Neural progenitor cell (in vitro differentiated cells): ENCODE measurements at regions not wholly inside any gene's neighbourhood (a gene's known extent, or its start where the extent isn't known, plus 50 kb on each side); places are given as distances from the start of the nearest gene placed in this dataset.

Experiments used
- DNase-seq: peaks from one replicate; pipeline ENCODE4 v3.0.0-alpha.2; 2016; ENCODE audit warnings: low spot score
- H2AFZ ChIP-seq: fragments of 200-600 bp; sonication (generic); replicated peaks from 2 replicates; pipeline ENCODE4 v1.6.1; 2016; ENCODE audit warnings: antibody characterized with exemption
- H3F3A ChIP-seq: fragments of 200-600 bp; sonication (generic); 2 replicates; pipeline ENCODE4 v1.6.1; 2016; ENCODE audit warnings: antibody characterized with exemption, low read depth
- H3K27ac ChIP-seq: fragments of 200-600 bp; sonication (generic); 2 replicates; pipeline ENCODE4 v1.5.1; 2016; ENCODE audit warnings: mild to moderate bottlenecking
- H3K27me3 ChIP-seq: fragments of 200-600 bp; sonication (generic); 2 replicates; pipeline ENCODE4 v1.6.1; 2016; ENCODE audit warnings: mild to moderate bottlenecking, moderate library complexity
- H3K36me3 ChIP-seq: fragments of 200-600 bp; sonication (generic); 2 replicates; pipeline ENCODE4 v1.5.1; 2016
- H3K4me1 ChIP-seq: fragments of 200-600 bp; sonication (generic); 2 replicates; pipeline ENCODE4 v1.6.1; 2016; ENCODE audit warnings: mixed run types
- H3K4me2 ChIP-seq: fragments of 200-600 bp; sonication (generic); 2 replicates; pipeline ENCODE4 v1.6.1; 2016
- H3K4me3 ChIP-seq: fragments of 200-600 bp; sonication (generic); 2 replicates; pipeline ENCODE4 v1.5.1; 2016
- H3K79me2 ChIP-seq: fragments of 200-600 bp; sonication (generic); 2 replicates; pipeline ENCODE4 v1.6.1; 2016; ENCODE audit warnings: low read depth
- H3K9ac ChIP-seq: fragments of 200-600 bp; sonication (generic); 2 replicates; pipeline ENCODE4 v1.6.1; 2016
- H3K9me3 ChIP-seq: fragments of 200-600 bp; sonication (generic); 2 replicates; pipeline ENCODE4 v1.5.1; 2016; ENCODE audit warnings: low read depth
- H4K20me1 ChIP-seq: fragments of 200-600 bp; sonication (generic); 2 replicates; pipeline ENCODE4 v1.6.1; 2016; ENCODE audit warnings: low read depth
- H3K27ac Mint-ChIP-seq: 3 replicates; pipeline ENCODE4 v1.8.0; 2021; ENCODE audit warnings: mixed read lengths
- H3K27me3 Mint-ChIP-seq: 2 replicates; pipeline ENCODE4 v1.8.0; 2022; ENCODE audit warnings: low read depth, mild to moderate bottlenecking, inconsistent platforms, moderate library complexity, mixed read lengths; ENCODE audit not compliant: insufficient read depth
- H3K36me3 Mint-ChIP-seq: 3 replicates; pipeline ENCODE4 v1.8.0; 2021; ENCODE audit warnings: mixed read lengths
- H3K4me1 Mint-ChIP-seq: 3 replicates; pipeline ENCODE4 v1.8.0; 2021; ENCODE audit warnings: mixed read lengths
- H3K4me3 Mint-ChIP-seq: 3 replicates; pipeline ENCODE4 v1.8.0; 2021; ENCODE audit warnings: mild to moderate bottlenecking, moderate library complexity, mixed read lengths
- H3K9me3 Mint-ChIP-seq: 3 replicates; pipeline ENCODE4 v1.8.0; 2020; ENCODE audit warnings: mixed read lengths
- EZH2 ChIP-seq: fragments of 200-600 bp; sonication (generic); IDR thresholded peaks from 2 replicates; pipeline ENCODE4 v1.6.1; 2017; ENCODE audit warnings: antibody characterized with exemption, mild to moderate bottlenecking, moderate library complexity
- EZH2phosphoT487 ChIP-seq: fragments of 200-600 bp; sonication (generic); IDR thresholded peaks from 2 replicates; pipeline ENCODE4 v1.6.1; 2017; ENCODE audit warnings: antibody characterized with exemption
- TF ChIP-seq, protein P1 (sequence below): fragments of 200-600 bp; sonication (generic); IDR thresholded peaks from 2 replicates; pipeline ENCODE4 v1.5.1; 2017; ENCODE audit warnings: antibody characterized with exemption, mild to moderate bottlenecking

- Histone ChIP-seq H3K9ac (no peak overlapping the region), H3K79me2 (no peaks in the 10 kb centered on the region), H3K27me3 (no peaks in the 10 kb centered on the region), H3K9me3 (peaks cover 3% of the 10 kb centered on the region), H3K4me3 (no peak overlapping the region), H3K36me3 (no peaks in the 10 kb centered on the region), H4K20me1 (no peaks in the 10 kb centered on the region), H3K4me2 (no peak overlapping the region), H3F3A (no peaks in the 10 kb centered on the region), H2AFZ (no peak overlapping the region), H3K4me1 (no peaks in the 10 kb centered on the region), H3K27ac (no peak overlapping the region)
- H3K27me3 Mint-ChIP-seq = peaks cover 2% of the 10 kb centered on the region
- H3K9me3 Mint-ChIP-seq = no peaks in the 10 kb centered on the region
- H3K4me1 Mint-ChIP-seq = peaks cover 17% of the 10 kb centered on the region
- no peak for DNase-seq
- H3K4me3 Mint-ChIP-seq = no peak overlapping the region
- H3K27ac Mint-ChIP-seq = no peak overlapping the region
- H3K36me3 Mint-ChIP-seq = no peaks in the 10 kb centered on the region
- TF ChIP-seq, protein P1, sequence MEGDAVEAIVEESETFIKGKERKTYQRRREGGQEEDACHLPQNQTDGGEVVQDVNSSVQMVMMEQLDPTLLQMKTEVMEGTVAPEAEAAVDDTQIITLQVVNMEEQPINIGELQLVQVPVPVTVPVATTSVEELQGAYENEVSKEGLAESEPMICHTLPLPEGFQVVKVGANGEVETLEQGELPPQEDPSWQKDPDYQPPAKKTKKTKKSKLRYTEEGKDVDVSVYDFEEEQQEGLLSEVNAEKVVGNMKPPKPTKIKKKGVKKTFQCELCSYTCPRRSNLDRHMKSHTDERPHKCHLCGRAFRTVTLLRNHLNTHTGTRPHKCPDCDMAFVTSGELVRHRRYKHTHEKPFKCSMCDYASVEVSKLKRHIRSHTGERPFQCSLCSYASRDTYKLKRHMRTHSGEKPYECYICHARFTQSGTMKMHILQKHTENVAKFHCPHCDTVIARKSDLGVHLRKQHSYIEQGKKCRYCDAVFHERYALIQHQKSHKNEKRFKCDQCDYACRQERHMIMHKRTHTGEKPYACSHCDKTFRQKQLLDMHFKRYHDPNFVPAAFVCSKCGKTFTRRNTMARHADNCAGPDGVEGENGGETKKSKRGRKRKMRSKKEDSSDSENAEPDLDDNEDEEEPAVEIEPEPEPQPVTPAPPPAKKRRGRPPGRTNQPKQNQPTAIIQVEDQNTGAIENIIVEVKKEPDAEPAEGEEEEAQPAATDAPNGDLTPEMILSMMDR = no peak
- TF ChIP-seq EZH2phosphoT487 (no peak), EZH2 (no peak)
Measured at GRCh38 chrX:39199429-39199828, 398.2 kb downstream of the MID1IP1 start.

DNA sequence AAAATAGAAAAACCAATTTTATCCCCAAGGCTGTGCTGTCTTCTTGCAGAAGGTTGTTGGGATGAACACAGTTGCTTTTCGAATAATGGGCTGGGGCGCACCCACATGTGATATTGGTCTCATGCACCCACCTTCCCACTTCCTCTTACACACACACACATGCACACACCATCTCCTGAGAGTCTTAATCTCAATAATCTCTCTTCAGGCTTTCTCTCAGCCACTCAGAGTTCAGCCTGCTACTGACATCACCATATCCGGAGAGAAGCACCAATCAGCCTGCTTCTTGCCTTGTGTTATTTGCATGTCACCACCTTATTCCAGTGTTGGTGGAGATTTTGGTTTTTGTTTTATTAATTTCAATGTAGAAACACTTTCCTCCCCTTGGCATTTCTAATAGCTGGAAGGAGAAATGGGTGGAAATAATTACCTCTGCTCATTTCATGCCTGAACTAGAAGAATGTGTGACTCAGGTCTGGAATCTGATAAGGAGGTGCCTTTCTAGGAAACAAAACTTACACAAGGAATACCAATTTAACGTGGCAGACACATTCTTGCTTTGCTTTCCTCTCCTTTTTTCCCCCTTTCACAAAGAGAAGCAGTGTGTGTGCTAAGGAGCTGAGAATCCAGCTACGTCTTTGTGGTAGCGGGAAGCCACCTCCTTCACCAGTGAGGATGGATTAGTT lies 400.2 kb downstream of the MID1IP1 start:
- H2AFZ ChIP-seq = no peak overlapping the region
- no peaks in the 10 kb centered on the region for H3K79me2 ChIP-seq
- no peaks in the 10 kb centered on the region for H3F3A ChIP-seq
- TF ChIP-seq EZH2phosphoT487 (no peak), EZH2 (no peak)
- TF ChIP-seq, protein P1 = no peak
- Mint-ChIP-seq H3K36me3 (no peaks in the 10 kb centered on the region), H3K4me1 (peaks cover 4% of the 10 kb centered on the region), H3K27me3 (no peaks in the 10 kb centered on the region), H3K9me3 (peaks cover 3% of the 10 kb centered on the region), H3K27ac (no peak overlapping the region), H3K4me3 (no peak overlapping the region)
- no peaks in the 10 kb centered on the region for H4K20me1 ChIP-seq
- no peak for DNase-seq
- H3K4me3 ChIP-seq = no peak overlapping the region
- H3K27ac ChIP-seq = no peak overlapping the region
- no peak overlapping the region for H3K4me2 ChIP-seq
- H3K9me3 ChIP-seq = peaks cover 3% of the 10 kb centered on the region
- H3K4me1 ChIP-seq = no peaks in the 10 kb centered on the region
- no peak overlapping the region for H3K9ac ChIP-seq
- no peaks in the 10 kb centered on the region for H3K27me3 ChIP-seq
- H3K36me3 ChIP-seq = no peaks in the 10 kb centered on the region

GRCh38 chrX:39202641-39203040 lies 401.4 kb downstream of the MID1IP1 start:
- Histone ChIP-seq H3K4me1 (no peaks in the 10 kb centered on the region), H3K9ac (no peak overlapping the region), H3K27me3 (no peaks in the 10 kb centered on the region), H3K4me3 (no peak overlapping the region), H4K20me1 (no peaks in the 10 kb centered on the region), H3K4me2 (no peak overlapping the region), H3K36me3 (no peaks in the 10 kb centered on the region), H2AFZ (no peak overlapping the region), H3K79me2 (no peaks in the 10 kb centered on the region), H3F3A (no peaks in the 10 kb centered on the region), H3K27ac (no peak overlapping the region), H3K9me3 (peaks cover 3% of the 10 kb centered on the region)
- no peaks in the 10 kb centered on the region for H3K27me3 Mint-ChIP-seq
- H3K4me3 Mint-ChIP-seq = no peak overlapping the region
- peaks cover 3% of the 10 kb centered on the region for H3K9me3 Mint-ChIP-seq
- TF ChIP-seq EZH2phosphoT487 (no peak), EZH2 (no peak)
- TF ChIP-seq, protein P1 = no peak
- no peaks in the 10 kb centered on the region for H3K4me1 Mint-ChIP-seq
- H3K27ac Mint-ChIP-seq = no peak overlapping the region
- DNase-seq = no peak
- no peaks in the 10 kb centered on the region for H3K36me3 Mint-ChIP-seq
